Cardiac septum (tissue), 1 donor: ENCODE measurements at regions not wholly inside any gene's neighbourhood (a gene's known extent, or its start where the extent isn't known, plus 50 kb on each side); places are given as distances from the start of the nearest gene placed in this dataset.

ENCODE experiments used
- DNase-seq: peaks from one replicate; pipeline ENCODE4 v3.0.0-alpha.2; 2020; ENCODE audit warnings: low spot score
- intact Hi-C: fragments of 100-400 bp; cut with DNase I; formaldehyde crosslinking; loops from one replicate; pipeline ENCODE4 v1.14.0; 2022
- donor health status: DM: no; HTN: no; CAD: no.

GRCh38 chr10:131689954-131690757, 210.7 kb upstream of the PPP2R2D start:
- intact Hi-C loops, result no loop called here

GRCh38 chr10:131690805-131691239, 210.0 kb upstream of the PPP2R2D start:
- DNase-seq, result peak; percentile 57
- intact Hi-C loops, result no loop called here

More at GRCh38 chr10:131689954-131690757, 210.7 kb upstream of the PPP2R2D start:
- peak; percentile 53 for DNase-seq

DNA sequence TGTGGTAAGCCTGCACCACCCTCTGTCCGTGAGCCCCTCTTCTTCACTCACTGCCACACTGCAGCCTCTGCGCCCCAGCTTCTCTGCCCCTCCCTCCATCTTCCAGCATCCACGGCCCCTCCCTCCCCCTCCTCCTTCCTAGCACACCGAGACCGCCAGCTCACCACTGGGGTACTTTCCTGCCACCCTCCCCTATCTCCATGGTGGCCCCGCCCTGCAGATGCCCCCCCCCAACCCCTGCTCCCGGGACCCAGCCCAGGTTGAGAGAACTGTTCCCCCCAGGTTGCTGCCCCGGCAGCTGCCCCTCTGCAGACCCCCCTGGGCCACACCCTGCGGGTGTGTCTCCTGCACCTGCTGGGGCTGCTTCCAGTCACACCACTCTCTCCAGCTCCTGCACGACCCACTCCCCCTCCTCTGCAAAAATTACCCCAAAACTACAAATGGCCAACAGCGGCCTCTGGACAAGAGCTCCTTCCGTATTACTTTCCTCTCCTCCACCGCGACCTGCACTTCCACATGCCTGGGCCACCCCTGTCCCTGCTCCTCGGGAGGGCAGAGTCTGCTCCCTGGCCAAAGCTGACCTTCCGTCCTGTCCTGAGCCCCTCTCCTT, 209.2 kb upstream of the PPP2R2D start:
- intact Hi-C loops, result no loop called here
- DNase-seq, result peak; percentile 67

GRCh38 chr10:131692176-131692575, 208.6 kb upstream of the PPP2R2D start:
- intact Hi-C loops, result no loop called here
- peak; percentile 60 for DNase-seq

DNA sequence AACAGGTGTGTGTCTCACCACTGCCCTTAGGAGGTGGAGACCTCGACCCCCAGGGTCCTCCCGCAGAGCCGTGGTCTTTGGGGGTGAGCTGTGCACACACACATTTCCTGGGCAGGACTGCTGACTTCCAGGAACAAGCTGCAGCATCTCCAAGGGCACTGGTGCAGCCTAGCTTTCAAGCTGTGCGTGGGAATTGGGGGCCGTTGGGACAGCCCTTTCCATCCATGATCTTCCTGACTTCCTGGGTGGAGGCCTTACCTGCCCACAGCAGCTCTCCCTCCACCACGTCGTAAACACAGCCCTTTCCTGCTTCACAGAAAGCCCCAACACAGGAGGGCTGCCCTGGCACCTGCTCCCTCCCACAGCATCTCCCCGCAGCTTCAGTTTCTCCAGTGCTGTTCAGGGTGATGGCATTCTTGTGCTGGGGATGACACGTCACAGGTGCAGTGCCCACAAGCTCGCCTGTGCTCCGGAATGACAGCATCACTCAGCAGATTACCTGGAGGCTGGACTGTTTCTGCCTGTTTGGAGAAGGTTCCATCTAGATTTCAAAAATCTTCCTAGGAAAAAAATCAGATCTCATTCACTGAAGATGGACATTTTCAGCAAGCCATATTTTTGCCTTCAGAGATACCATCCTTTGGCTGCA, 208.0 kb upstream of the PPP2R2D start:
- intact Hi-C loops, result no loop called here
- peak; percentile 44 for DNase-seq

- intact Hi-C loops, result no loop called here
- peak; percentile 46 for DNase-seq
Measured at GRCh38 chr10:131693766-131694165, 207.0 kb upstream of the PPP2R2D start.

DNA sequence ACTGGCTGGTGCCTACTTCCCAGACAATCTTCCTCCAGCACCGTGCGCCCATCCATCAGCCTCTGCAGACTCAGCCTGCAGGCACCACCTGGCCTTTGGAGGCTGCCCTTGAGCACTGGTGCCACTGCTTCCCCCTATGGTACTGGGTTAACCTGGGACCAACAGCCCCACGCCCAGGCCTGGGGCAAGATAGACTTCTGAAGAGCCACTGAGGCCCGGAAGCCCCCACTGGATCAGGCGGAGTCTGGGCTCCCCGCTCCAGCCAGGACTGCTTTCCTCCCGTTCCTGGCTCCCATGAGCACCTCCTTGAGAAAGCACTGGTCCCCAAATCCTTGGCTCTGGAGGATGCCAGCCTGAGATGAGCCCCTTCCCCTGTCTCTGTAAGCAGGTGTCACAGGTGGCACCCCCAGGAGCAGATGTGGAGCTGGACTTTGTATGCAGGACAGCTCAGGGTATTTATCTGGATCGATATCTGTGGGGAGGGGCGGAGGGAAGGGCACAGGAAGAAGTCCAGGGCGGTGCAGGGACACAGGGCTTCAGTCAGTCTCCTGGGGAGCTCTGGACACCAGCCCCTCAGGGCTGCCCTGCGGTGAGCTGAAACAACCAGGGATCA, 206.5 kb upstream of the PPP2R2D start:
- peak; percentile 43 for DNase-seq
- intact Hi-C loops, result no loop called here

GRCh38 chr10:131694781-131695495, 205.9 kb upstream of the PPP2R2D start:
- DNase-seq, result peak; percentile 57
- intact Hi-C loops, result no loop called here

DNA sequence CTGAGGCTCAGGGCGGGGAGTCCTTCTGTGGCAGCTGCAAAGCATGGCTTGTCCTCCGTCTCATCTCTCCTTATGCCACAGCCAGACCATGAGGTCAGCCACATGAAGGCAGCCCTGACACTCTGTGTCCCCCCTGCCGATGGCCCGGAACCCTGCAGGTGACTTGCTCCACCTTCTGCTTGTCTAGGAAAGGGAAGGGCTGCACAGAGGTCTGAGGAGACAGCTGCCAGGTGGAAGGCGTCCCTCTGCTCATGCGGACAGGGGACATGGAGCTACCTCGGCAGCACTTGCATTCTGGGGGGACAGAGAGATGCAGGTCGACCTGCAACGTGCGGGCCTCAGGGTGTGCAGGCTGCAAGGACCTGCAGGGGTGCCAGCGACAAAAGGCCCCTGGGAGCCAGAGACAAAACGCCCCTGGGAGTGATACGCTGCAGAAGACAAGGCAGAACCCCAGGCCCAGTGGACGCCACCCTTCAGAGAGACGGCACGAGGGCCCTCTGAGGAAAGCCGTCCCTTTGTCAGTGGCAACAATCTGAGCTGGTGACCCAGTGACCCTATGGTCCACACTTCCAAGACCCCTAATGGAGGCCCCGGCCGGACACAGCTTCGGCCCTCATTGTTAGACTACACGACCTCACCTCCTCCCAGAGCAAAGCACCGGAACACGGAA, 205.2 kb upstream of the PPP2R2D start:
- DNase-seq, result peak; percentile 71
- intact Hi-C loops, result no loop called here

GRCh38 chr10:131697476-131698128, 203.2 kb upstream of the PPP2R2D start:
- intact Hi-C loops, result no loop called here
- DNase-seq, result no peak

DNA sequence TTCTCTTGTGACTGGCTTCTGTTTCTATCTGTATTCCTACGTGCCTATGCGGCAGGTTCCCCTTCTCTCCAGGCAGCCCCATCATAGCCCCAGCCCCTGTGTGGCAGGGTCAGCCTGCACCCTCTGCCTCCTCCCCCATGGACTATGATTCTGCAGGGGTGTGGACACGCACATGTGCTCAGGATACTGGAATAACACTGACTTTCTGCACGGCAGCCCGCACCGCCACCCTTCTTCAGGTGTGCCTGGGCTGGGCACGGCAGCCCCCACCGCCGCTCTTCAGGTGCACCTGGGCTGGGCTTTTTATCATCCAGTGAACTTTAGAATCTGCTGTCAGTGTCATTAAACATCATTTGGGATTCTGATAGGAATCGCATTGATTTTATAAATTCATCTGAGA, 202.6 kb upstream of the PPP2R2D start:
- intact Hi-C loops, result no loop called here
- peak; percentile 73 for DNase-seq

DNA sequence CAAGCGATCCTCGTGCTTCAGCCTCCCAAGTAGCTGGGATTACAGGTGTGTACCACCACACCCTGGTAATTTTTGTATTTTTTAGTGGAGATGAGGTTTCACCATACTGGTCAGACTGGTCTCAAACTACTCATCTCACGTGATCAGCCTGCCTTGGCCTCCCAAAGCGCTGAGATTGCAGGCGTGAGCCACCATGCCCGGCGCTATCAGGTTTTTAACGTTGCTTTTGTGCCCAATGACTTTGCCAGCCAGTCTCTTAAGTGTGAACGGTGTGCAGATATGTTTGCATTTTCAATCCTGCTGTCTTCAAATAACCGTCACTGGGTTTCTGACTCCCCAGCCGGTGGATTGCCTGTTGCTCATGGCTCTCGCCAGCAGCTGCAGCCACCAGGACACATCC, 201.8 kb upstream of the PPP2R2D start:
- DNase-seq, result peak; percentile 31
- intact Hi-C loops, result no loop called here

DNA sequence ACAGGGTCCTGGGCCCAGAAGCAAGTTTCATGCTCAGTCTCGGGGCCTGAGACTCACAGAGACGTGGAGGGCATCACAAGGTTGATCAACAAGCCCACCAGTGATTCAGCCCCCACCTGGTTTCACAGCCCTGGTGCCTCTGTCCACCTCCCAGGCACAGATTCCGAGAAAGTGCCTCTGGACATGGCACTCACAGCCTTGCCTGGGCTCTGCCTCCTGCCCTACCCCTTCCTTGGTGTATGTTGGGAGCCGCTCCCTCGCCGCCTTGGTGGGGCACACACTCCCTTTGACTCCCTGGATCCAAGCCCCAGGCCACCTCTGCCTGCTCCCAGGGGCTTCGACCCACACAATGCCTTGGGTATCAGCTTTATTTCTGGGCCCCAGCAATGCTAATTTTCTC, 200.8 kb upstream of the PPP2R2D start:
- intact Hi-C loops, result no loop called here
- DNase-seq, result peak; percentile 49

GRCh38 chr10:131700506-131700905, 200.3 kb upstream of the PPP2R2D start:
- intact Hi-C loops, result no loop called here
- no peak for DNase-seq

- intact Hi-C loops, result no loop called here
- peak; percentile 56 for DNase-seq
Measured at GRCh38 chr10:131701131-131701947, 199.5 kb upstream of the PPP2R2D start.

- peak; percentile 71 for DNase-seq
- intact Hi-C loops, result no loop called here
Measured at GRCh38 chr10:131702531-131703356, 198.1 kb upstream of the PPP2R2D start.

DNA sequence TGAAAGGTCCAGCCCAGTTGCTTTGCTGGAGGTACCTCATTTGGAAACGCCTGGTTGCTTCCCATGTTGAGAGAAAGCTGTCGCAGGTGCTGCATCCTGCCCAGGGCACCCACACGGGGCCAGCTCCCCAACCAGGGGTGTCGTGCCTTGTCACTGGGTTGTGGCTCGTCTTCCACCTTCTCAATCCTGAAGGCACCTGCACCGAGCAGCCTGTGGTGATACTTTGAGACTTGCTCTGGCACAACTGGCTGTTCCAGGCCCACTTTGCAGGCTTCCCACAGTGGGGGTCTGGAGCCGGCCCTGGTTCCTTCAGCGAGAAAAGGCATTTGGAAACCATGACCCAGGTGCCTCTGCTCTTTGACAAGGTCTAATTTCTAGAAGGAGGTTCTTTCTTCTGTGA, 197.3 kb upstream of the PPP2R2D start:
- intact Hi-C loops, result no loop called here
- DNase-seq, result peak; percentile 63
